Superior temporal gyrus (tissue), 1 donor: ENCODE measurements at regions not wholly inside any gene's neighbourhood (a gene's known extent, or its start where the extent isn't known, plus 50 kb on each side); places are given as distances from the start of the nearest gene placed in this dataset.
"Not testable (repeated sequence)": the region's sequence is repeated elsewhere in the genome, so short reads cannot be mapped to it uniquely, and the experiment has no call there.

ENCODE experiments used
- DNase-seq: peaks from one replicate; pipeline ENCODE4 v3.0.0-alpha.2; 2016; ENCODE audit errors: extremely low spot score

- no peak for DNase-seq
Observed at GRCh38 chr6:25122622-25123237, 156.4 kb upstream of the CARMIL1 start.

- DNase-seq, result no peak
Observed at GRCh38 chr6:25124216-25124715, 154.9 kb upstream of the CARMIL1 start.

GRCh38 chr6:25125736-25126135 is 153.4 kb upstream of the CARMIL1 start:
- DNase-seq, result no peak

GRCh38 chr6:25127076-25127837 is 151.9 kb upstream of the CARMIL1 start:
- no peak for DNase-seq

GRCh38 chr6:25130518-25130917 is 148.7 kb upstream of the CARMIL1 start:
- no peak for DNase-seq

- no peak for DNase-seq
Observed at GRCh38 chr6:25132934-25133333, 146.2 kb upstream of the CARMIL1 start.

GRCh38 chr6:25133568-25133967 is 145.6 kb upstream of the CARMIL1 start:
- DNase-seq, result no peak

GRCh38 chr6:25136854-25137253 is 142.3 kb upstream of the CARMIL1 start:
- no peak for DNase-seq

- no peak for DNase-seq
Observed at GRCh38 chr6:25137480-25137879, 141.7 kb upstream of the CARMIL1 start.

GRCh38 chr6:25137916-25138232 is 141.3 kb upstream of the CARMIL1 start:
- no peak for DNase-seq

GRCh38 chr6:25138233-25138933 is 140.8 kb upstream of the CARMIL1 start:
- peak; percentile 73 for DNase-seq

- no peak for DNase-seq
Observed at GRCh38 chr6:25138934-25139415, 140.2 kb upstream of the CARMIL1 start.

- DNase-seq, result not testable (repeated sequence)
Observed at GRCh38 chr6:25139608-25140007, 139.6 kb upstream of the CARMIL1 start.

GRCh38 chr6:25142506-25142905 is 136.7 kb upstream of the CARMIL1 start:
- DNase-seq, result no peak

- DNase-seq, result no peak
Observed at GRCh38 chr6:25144919-25145318, 134.3 kb upstream of the CARMIL1 start.

- DNase-seq, result no peak
Observed at GRCh38 chr6:25147223-25147622, 132.0 kb upstream of the CARMIL1 start.

GRCh38 chr6:25150031-25150430 is 129.1 kb upstream of the CARMIL1 start:
- DNase-seq, result no peak

- DNase-seq, result no peak
Observed at GRCh38 chr6:25150863-25151262, 128.3 kb upstream of the CARMIL1 start.

- no peak for DNase-seq
Observed at GRCh38 chr6:25153079-25153478, 126.1 kb upstream of the CARMIL1 start.

- no peak for DNase-seq
Observed at GRCh38 chr6:25154034-25154596, 125.1 kb upstream of the CARMIL1 start.

GRCh38 chr6:25155211-25155610 is 124.0 kb upstream of the CARMIL1 start:
- DNase-seq, result no peak

GRCh38 chr6:25156123-25156522 is 123.1 kb upstream of the CARMIL1 start:
- no peak for DNase-seq
